Pancreas (tissue), 10 donors: ENCODE measurements at regions not wholly inside any gene's neighbourhood (a gene's known extent, or its start where the extent isn't known, plus 50 kb on each side); places are given as distances from the start of the nearest gene placed in this dataset.

Experiments used
- ATAC-seq, 4 donors: fragments of 200-7000 bp; cut with Tn5 transposase; one replicate each; pipeline versions ENCODE4 v1.8.0 to v1.9.1; 2020; ENCODE audit warnings: mild to moderate bottlenecking in 4 of 4, moderate library complexity in 4 of 4
- DNase-seq, 6 donors: peaks; one replicate each; pipeline ENCODE4 v3.0.0-alpha.2; 2020
- FAIRE-seq: peaks from 2 replicates; lab custom pipeline; 2012; peaks lifted over from hg19 to GRCh38; lab: Jason Lieb, UNC
- H3K27ac ChIP-seq, 4 donors: fragments of 200-600 bp; sonication (generic); 1 replicate in 3 of 4; 2 replicates in 1 of 4; pipeline versions ENCODE4 v1.5.0 to v1.8.0; 2020
- H3K27me3 ChIP-seq, 4 donors: fragments of 200-600 bp; one replicate each; pipeline ENCODE4 v1.8.0; 2021
- H3K36me3 ChIP-seq, 3 donors: fragments of 200-600 bp; sonication (generic) in 1 of 3; one replicate each; pipeline versions ENCODE4 v1.5.0 to v1.8.0; 2020 to 2021
- H3K4me1 ChIP-seq, 3 donors: fragments of 200-600 bp; one replicate each; pipeline ENCODE4 v1.8.0; 2021
- H3K4me3 ChIP-seq, 4 donors: fragments of 200-600 bp; sonication (generic) in 2 of 4; one replicate each; pipeline versions ENCODE4 v1.5.0 to v1.8.0; 2020 to 2021
- H3K9me3 ChIP-seq, 4 donors: fragments of 200-600 bp; one replicate each; pipeline ENCODE4 v1.8.0; 2021
- WGBS, 2 donors: extraction: QIAGEN DNeasy Blood & Tissue Kit; methylation state at CpG; one replicate each; pipeline ENCODE4 v1.1.7; 2013; 5-methylcytosine and 5-hydroxymethylcytosine counted together
- intact Hi-C, 3 donors: fragments of 100-400 bp; cut with DNase I; formaldehyde crosslinking; loops; one replicate each; pipeline versions ENCODE4 v1.11.1 to v1.14.2; 2022
- TF ChIP-seq, protein P1 (sequence below), 4 donors: fragments of 200-600 bp; sonication (generic) in 3 of 4; IDR thresholded peaks; one replicate each; pipeline versions ENCODE4 v1.5.0 to v1.8.0; 2021; ENCODE audit warnings: antibody characterized with exemption in 4 of 4
- donor health status: healthy with polysubstance abuse.
- donor health status: DM: no; HTN: no; CAD: no; lungs with moderate emphysema.
- donor health status: DM: no; HTN: no; CAD: no.
- donor health status: control.
- donor health status: control.
- donor health status: Bipolar disorder and iron deficiency.
- donor health status: DM: yes; HTN: yes; CAD: no.
- donor health status: DM: no; HTN: no; CAD: no.
- donor health status: DM: no; HTN: no; CAD: no.
- donor health status: DM: yes; HTN: yes; CAD: no.

DNA sequence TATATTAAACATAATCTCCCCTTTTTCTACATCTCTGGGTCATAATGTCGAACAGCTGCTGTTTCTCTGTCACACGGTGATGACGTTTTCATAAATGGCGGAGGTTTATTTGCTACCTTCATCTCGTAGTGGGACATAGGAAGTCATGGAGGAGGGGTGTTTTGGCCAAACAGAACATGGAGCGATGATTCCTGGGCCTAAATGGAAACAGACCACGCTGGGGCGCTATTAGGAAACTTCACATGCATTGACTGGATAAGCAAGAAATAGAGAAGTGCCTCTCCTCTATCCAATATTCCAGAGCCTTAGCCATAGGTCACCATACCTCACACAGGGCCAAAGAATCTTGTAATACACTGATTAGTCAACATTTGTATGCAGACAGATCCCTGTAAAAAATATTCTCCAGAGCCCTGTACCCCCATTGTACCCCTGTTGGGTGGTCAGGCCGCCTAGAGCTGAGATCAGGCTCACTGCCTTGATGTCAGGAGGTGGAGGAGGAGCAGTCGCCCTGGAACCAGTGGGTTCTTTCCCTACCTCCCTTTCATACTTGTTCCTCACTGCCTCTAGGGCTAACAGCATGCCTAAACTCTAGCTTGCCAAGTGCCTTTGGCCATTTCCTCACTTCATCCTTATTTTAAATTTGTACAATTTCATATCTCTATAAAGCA, 77.8 kb upstream of the SPIN1 start:
- 58 to 66% methylated on average over 10 of the region's 10 CpGs for WGBS, 2 donors
- no peak for FAIRE-seq
- no peaks in the 10 kb centered on the region for H3K9me3 ChIP-seq

DNA sequence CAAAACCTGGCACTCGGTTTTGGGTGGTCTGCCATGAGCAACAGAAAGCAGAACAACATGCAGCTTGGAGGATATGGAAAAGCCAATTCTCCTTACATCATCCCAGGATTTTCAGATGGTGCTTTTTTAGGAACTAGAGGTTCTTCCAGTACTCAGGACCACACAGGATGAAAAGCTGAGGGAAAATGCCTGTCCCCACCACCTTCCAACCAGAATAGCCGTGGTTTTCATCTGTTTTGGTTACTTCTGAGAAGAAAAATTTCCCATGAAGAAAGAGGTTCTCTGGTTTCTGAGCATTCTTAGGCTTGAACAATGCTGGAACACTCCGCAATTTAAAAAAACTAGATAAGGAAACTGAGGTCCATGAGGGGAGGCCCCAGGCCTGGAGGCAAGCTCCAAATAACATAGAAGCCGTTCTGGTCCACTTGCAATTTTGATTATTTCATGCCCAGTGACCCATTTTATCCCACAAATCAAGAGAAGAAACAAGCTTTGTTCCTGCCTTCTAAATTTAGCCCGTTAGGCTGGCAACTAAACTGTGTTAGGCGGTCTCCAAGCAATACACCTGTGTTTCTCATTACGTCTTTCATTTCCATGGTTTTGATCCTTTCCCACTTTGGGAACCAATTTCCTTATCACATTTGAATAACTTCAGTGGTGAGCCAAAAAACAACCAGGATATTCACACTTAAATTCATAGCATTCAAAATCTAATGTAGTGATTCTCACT, 79.2 kb upstream of the SPIN1 start:
- no peak for DNase-seq
- WGBS, 2 donors = 76 to 82% methylated on average over 7 of the region's 7 CpGs
- Histone ChIP-seq H3K36me3 (no peaks in the 10 kb centered on the region), H3K4me1 (no peaks in the 10 kb centered on the region), H3K9me3 (no peaks in the 10 kb centered on the region), H3K27me3 (no peaks in the 10 kb centered on the region), H3K4me3 (no peak overlapping the region), H3K27ac (no peak overlapping the region)
- intact Hi-C loops = no loop called here
- no peak for FAIRE-seq
- TF ChIP-seq, protein P1, sequence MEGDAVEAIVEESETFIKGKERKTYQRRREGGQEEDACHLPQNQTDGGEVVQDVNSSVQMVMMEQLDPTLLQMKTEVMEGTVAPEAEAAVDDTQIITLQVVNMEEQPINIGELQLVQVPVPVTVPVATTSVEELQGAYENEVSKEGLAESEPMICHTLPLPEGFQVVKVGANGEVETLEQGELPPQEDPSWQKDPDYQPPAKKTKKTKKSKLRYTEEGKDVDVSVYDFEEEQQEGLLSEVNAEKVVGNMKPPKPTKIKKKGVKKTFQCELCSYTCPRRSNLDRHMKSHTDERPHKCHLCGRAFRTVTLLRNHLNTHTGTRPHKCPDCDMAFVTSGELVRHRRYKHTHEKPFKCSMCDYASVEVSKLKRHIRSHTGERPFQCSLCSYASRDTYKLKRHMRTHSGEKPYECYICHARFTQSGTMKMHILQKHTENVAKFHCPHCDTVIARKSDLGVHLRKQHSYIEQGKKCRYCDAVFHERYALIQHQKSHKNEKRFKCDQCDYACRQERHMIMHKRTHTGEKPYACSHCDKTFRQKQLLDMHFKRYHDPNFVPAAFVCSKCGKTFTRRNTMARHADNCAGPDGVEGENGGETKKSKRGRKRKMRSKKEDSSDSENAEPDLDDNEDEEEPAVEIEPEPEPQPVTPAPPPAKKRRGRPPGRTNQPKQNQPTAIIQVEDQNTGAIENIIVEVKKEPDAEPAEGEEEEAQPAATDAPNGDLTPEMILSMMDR (IDR thresholded peaks at IDR 0.05) = no peak
- ATAC-seq = no peak

More for the DNA sequence above, 77.8 kb upstream of the SPIN1 start:
- H3K27me3 ChIP-seq = no peaks in the 10 kb centered on the region
- intact Hi-C loops = no loop called here
- H3K27ac ChIP-seq = no peak overlapping the region
- TF ChIP-seq, protein P1 (IDR thresholded peaks at IDR 0.05) = no peak
- DNase-seq = no peak
- ATAC-seq = no peak
- H3K4me3 ChIP-seq = no peak overlapping the region
- no peaks in the 10 kb centered on the region for H3K36me3 ChIP-seq
- H3K4me1 ChIP-seq = no peaks in the 10 kb centered on the region

DNA sequence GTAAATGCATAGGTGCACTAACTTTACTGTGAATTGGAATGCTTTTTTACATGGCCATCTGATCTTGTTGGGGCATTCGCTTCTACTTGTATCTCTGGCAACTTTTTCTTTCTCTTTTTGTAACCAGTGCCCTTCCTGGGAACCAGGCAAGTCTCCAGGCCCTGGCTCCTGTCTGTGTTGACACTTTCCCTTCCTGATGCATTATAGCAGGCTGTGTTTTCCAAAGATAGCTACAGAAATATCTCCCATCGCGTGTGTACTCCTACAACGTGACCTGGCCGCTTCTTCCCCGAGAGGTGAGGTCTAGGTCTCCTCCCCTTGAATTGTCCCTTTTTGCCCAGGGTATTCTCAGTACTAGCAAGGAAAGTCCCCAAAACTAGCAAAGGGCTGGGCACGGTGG, 81.1 kb upstream of the SPIN1 start:
- no peaks in the 10 kb centered on the region for H3K36me3 ChIP-seq
- DNase-seq (no peak), ATAC-seq (no peak), FAIRE-seq (no peak)
- H3K4me3 ChIP-seq = no peak overlapping the region
- 82 to 84% methylated on average over 7 of the region's 7 CpGs for WGBS, 2 donors
- H3K27me3 ChIP-seq = no peaks in the 10 kb centered on the region
- no peaks in the 10 kb centered on the region for H3K9me3 ChIP-seq
- TF ChIP-seq, protein P1 (IDR thresholded peaks at IDR 0.05) = no peak
- H3K27ac ChIP-seq = no peak overlapping the region
- intact Hi-C loops = no loop called here
- H3K4me1 ChIP-seq = no peaks in the 10 kb centered on the region

DNA sequence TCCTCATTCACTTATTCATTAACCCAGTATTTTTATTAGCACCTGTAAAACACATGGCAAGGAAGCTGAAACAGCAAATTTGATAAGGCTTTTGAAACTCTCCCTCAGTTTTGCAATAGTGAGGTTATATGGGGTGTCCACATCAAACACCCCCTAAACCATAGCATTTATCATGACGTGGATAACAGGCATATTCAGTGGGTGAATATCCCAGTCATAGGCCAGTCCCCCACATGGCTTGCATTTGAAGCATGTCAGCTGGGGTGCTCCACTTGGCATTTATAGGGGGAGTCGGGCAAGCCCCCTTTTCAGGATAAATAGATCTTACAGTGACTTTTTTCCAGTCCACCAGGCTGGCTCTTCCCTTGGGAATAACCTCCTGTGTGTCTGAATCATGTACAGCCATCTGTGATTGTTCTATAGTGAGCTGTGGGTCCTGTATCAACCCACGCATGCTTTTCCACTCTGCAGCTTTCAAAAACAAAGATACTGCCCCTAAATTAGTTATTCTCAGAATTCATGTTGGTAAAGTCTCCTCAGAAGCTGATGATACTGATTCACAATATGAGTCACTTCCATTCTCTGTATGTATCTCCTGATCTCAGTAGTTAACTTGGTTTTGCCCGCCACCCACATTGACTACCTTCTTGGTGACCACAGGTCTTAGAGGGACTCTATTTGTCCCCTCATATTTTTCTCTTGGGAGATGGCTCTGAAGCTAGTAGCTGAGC, 84.4 kb upstream of the SPIN1 start:
- WGBS, 2 donors = 65 to 66% methylated on average over 4 of the region's 4 CpGs

More for the DNA sequence above, 84.4 kb upstream of the SPIN1 start:
- no peak overlapping the region for H3K4me3 ChIP-seq
- FAIRE-seq (no peak), ATAC-seq (no peak), DNase-seq (no peak)
- no peaks in the 10 kb centered on the region for H3K36me3 ChIP-seq
- intact Hi-C loops = no loop called here
- TF ChIP-seq, protein P1 (IDR thresholded peaks at IDR 0.05) = no peak
- no peaks in the 10 kb centered on the region for H3K9me3 ChIP-seq
- H3K4me1 ChIP-seq = no peaks in the 10 kb centered on the region
- H3K27me3 ChIP-seq = no peaks in the 10 kb centered on the region
- no peak overlapping the region for H3K27ac ChIP-seq
